ENCODE measurements at regions not wholly inside any gene's neighbourhood (a gene's known extent, or its start where the extent isn't known, plus 50 kb on each side); places are given as distances from the start of the nearest gene placed in this dataset.

- TF ChIP-seq CTCF (conservative IDR thresholded peaks at IDR 0.05; ENCODE audit: low read length) (no peak), EZH2phosphoT487 (IDR thresholded peaks at IDR 0.05; ENCODE audit: borderline replicate concordance) (no peak)
Observed at GRCh38 chr20:48317578-48317977, 510.2 kb downstream of the PREX1 start.
